ENCODE measurements at regions not wholly inside any gene's neighbourhood (a gene's known extent, or its start where the extent isn't known, plus 50 kb on each side); places are given as distances from the start of the nearest gene placed in this dataset.
A peak's percentile ranks its signal among the peaks of the same experiment; 100 is the strongest.
"Not testable (repeated sequence)": the region's sequence is repeated elsewhere in the genome, so short reads cannot be mapped to it uniquely, and the experiment has no call there.

- in situ Hi-C loops (cut with HindIII; ENCODE audit: low pct_unique_long_range_greater_than_20kb, low sequenced_read_pairs): no loop called here
Measured at GRCh38 chr2:235421618-235422017, 72.2 kb upstream of the AGAP1 start.

GRCh38 chr2:235430366-235431083 lies 63.3 kb upstream of the AGAP1 start:
- in situ Hi-C loops (cut with HindIII; ENCODE audit: low pct_unique_long_range_greater_than_20kb, low sequenced_read_pairs): no loop called here
- DNase-seq (ENCODE audit: low read depth, low spot score): no peak

More at GRCh38 chr2:235421618-235422017, 72.2 kb upstream of the AGAP1 start:
- DNase-seq (ENCODE audit: low read depth, low spot score): no peak

GRCh38 chr2:235432741-235433520 lies 60.9 kb upstream of the AGAP1 start:
- no peak for DNase-seq (ENCODE audit: low read depth, low spot score)
- in situ Hi-C loops (cut with HindIII; ENCODE audit: low pct_unique_long_range_greater_than_20kb, low sequenced_read_pairs): no loop called here

GRCh38 chr2:235433860-235434259 lies 60.0 kb upstream of the AGAP1 start:
- in situ Hi-C loops (cut with HindIII; ENCODE audit: low pct_unique_long_range_greater_than_20kb, low sequenced_read_pairs): no loop called here
- DNase-seq (ENCODE audit: low read depth, low spot score): peak; percentile 43

GRCh38 chr2:235439959-235440662 lies 53.7 kb upstream of the AGAP1 start:
- in situ Hi-C loops (cut with HindIII; ENCODE audit: low pct_unique_long_range_greater_than_20kb, low sequenced_read_pairs): no loop called here
- DNase-seq (ENCODE audit: low read depth, low spot score): no peak

GRCh38 chr2:235443580-235443979 lies 50.3 kb upstream of the AGAP1 start:
- DNase-seq (ENCODE audit: low read depth, low spot score); in situ Hi-C loops (cut with HindIII; ENCODE audit: low pct_unique_long_range_greater_than_20kb, low sequenced_read_pairs): not testable (repeated sequence)
